Omental fat pad (tissue), 3 donors: ENCODE measurements at regions not wholly inside any gene's neighbourhood (a gene's known extent, or its start where the extent isn't known, plus 50 kb on each side); places are given as distances from the start of the nearest gene placed in this dataset. TPM values are rescaled to one million over a fixed set of nuclear protein-coding genes. Genes with fewer than 3 reads are reported as not detected.

Experiments used
- ATAC-seq: fragments of 150-250 bp; one replicate; pipeline ENCODE4 v1.9.1; 2016; ENCODE audit warnings: mild to moderate bottlenecking, moderate library complexity; ENCODE audit not compliant: low FRiP score
- DNase-seq: peaks from one replicate; pipeline ENCODE4 v3.0.0-alpha.2; 2019; ENCODE audit warnings: low spot score
- CTCF ChIP-seq, 3 donors: fragments of 450-650 bp; IDR thresholded peaks; one replicate each; pipeline ENCODE4 v1.5.1; 2016 to 2017; ENCODE audit warnings: antibody characterized with exemption in 3 of 3, mild to moderate bottlenecking in 3 of 3, moderate library complexity in 2 of 3
- small RNA-seq: library from RNA; depleted of rRNA; stranded (forward); fragments of <200 nt; gene quantifications from one replicate; pipeline ENCODE3, GENCODE V24; 2016

DNA sequence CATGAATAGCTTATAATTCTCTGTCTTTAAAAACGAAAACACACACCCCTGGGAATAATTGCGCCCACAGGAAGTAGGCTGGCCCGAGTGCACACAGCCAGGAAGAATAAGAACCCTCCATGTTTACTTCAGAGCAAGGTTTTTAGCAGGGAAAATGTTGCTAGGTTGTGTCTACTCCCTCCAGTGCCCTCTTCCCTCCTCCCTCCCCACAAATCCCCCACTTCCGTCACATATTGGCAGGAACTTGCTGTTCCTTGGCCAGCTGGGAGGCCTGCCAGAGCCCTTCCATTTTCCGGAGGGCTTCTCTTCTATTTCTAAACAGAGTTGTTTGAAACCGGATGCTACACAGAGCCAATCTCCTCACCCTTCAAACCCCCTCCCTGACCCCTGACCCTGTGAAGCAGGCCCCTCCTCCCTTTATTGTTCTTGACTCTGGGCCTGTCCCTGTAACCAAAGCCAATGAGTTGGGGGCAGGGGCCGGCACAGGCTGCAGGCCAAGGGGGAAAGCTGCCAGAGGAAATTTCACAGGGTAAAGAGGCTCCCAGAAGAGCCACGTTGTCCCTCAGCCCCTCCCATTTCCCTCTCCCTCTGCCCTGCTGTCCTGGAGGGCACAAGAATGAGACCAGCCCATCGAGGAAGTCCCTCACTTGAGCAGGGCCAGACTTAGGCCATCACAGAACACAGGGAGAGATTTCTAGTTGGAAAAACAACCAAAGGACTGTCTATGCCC lies 49.8 kb upstream of the LGALSL start:
- no peak for TF ChIP-seq CTCF (IDR thresholded peaks at IDR 0.05)
- ATAC-seq (peak; percentile 58), DNase-seq (no peak)

Small RNA genes in the stretch of these regions (small RNA-seq; reads per million reads assigned to genes)
- gene AC012368.3 (not detected), gene MIR4433B (0.64 reads per million)
